COLO829 (cell line): ENCODE measurements at regions not wholly inside any gene's neighbourhood (a gene's known extent, or its start where the extent isn't known, plus 50 kb on each side); places are given as distances from the start of the nearest gene placed in this dataset.
"Not testable (repeated sequence)": the region's sequence is repeated elsewhere in the genome, so short reads cannot be mapped to it uniquely, and the experiment has no call there.

Experiments used
- DNase-seq: peaks from one replicate; pipeline ENCODE4 v3.0.0; 2012; ENCODE audit warnings: low spot score

DNA sequence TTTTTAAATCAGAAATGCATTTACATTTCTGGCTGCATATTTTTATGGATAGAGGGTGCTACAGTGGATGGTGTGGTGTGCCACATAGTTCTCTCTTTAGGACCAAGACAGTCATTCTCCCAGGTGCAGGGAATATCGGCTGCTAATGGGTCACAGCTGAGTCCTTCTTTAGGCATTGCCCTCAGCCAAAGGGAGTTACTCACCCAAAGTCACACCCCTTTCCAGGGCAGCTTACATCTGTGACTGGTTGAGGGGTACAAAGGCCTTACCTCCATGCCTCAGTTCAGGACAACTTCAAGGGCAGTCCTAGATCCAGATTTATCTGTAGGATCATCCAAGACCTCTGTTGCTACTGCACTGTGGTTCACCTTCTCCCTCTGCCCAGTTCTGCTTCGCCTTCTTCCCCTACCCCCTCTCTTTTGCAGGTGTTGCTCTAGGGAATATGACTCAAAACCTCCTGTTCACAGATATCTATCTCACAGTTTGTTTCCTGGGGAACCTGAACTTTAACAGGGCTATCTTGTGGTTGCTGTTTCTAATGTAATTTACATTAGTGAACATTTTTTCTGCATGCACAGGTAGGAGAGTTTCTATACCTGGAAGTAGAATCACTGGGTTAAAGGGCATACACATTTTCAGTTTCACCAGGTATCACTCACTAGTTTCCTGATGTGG is 413.9 kb downstream of the RPS6KC1 start:
- no peak for DNase-seq

- no peak for DNase-seq
Observed at GRCh38 chr1:213466541-213466940, 415.5 kb downstream of the RPS6KC1 start.

GRCh38 chr1:213474054-213474453 is 423.0 kb downstream of the RPS6KC1 start:
- no peak for DNase-seq

GRCh38 chr1:213481395-213481794 is 430.4 kb downstream of the RPS6KC1 start:
- no peak for DNase-seq

GRCh38 chr1:213484333-213484732 is 433.3 kb downstream of the RPS6KC1 start:
- DNase-seq = no peak

GRCh38 chr1:213484758-213485157 is 433.7 kb downstream of the RPS6KC1 start:
- no peak for DNase-seq

- no peak for DNase-seq
Observed at GRCh38 chr1:213486488-213486887, 435.4 kb downstream of the RPS6KC1 start.

DNA sequence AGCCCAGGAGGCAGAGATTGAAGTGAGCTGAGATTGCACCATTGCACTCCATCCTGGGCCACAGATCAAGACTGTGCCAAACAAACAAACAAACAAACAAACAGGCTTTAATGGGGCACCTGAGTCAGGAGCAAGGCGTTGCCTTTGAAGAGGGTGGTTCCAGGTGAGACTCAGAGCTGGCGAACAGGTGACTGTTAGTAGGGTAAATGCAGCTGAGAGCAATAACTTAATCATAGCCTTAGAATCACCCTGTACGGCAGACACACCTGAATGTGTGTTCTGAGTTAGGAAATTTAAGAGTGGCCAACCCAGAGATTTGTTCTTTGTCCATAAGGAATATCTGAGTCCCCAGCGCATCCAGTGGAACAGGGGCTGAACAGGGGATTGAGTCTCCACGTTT is 440.4 kb downstream of the RPS6KC1 start:
- no peak for DNase-seq

DNA sequence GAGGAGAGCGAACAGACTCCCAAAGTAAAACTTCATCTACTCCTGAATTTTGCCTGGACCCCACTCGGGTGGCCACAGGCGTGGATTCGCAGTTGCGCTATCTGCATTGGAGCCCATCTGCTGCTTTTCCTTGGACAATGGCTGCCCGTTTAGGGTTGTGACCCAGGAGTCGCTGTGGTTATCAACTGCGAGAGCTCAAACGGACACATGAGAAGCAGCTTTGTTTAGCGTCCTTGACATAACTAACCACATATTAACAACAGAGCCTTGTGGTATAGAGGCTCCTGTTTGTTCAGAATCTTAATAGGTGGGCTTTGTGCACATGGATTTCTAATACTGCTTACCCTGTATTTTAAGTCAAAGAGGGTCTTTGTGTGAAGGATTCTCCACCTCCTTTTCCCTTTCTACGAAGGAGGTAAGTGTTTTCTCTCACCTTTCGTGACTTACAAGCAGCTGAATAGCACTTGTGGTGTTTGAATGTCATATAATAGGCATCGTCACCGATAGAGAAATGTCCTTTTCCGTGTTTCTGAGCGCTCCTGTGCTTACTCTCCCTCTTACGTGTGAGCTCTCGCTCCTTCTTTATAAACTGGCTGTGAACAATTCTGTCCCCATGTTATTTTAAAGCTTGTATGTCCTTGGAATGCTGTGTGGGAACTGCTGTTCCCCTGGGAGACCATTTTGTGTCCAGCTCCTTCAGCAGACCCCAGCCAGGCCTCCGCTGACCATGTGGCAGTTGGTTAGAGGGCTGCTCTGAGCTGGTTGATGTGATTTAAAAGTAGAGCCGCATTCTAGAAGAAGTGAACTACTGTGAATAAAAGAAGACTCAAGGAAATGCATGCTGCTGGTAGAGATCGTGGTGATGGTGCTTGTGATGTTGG is 441.4 kb downstream of the RPS6KC1 start:
- peak; percentile 88 for DNase-seq

GRCh38 chr1:213499444-213499843 is 448.4 kb downstream of the RPS6KC1 start:
- no peak for DNase-seq

DNA sequence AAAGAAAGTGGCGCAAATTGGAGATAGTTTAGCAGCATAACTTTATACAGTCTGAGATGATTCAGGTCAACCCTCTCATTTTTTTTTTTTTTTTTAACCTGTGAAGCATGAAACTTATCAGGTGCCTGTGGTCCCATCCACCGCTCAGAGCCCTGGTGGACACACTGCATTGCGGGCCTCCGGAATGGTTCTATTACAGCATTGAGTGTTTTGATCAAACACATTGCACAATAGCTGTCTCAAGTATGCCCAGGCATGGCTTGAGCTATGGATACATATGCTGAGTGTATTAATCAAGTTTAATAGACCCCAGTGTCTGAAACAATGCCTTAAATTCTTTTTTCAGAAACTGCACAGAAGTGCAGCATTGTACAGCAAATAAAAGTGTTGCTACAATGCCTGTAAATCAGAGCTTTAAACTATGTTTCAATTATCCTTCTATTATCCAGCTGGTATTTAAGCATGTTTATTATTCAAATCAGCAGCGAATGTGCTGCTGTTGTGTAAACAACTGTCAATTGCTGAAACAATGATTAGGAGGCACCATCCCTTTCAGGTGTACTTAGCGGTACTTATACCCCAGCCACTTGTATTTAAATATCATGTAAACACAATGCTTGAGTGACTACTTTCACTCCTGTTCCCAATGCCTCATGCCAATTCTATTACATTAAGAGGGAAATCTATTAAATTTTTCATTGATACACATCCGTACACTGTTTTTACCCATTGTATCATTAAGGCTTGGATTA is 456.6 kb downstream of the RPS6KC1 start:
- no peak for DNase-seq

GRCh38 chr1:213511173-213511572 is 460.1 kb downstream of the RPS6KC1 start:
- no peak for DNase-seq

DNA sequence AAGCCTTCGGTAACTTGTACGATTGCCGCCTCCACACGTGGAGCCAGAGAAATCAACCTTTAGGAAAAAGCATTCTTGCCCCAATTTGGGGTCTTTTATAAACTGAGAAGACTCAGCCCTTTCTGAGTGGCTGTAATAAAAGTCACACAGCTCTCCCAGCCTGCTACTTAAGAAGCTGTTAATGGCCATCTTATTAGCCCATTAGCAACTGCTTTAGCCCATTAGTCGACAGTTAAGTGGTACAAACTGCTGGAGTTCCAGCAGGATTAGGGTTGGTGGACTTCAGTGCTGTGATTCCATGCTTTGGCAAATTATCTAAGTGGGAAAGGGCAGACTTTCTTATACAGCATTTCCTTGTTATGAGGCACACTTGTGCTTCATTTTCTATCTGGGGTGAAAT is 461.3 kb downstream of the RPS6KC1 start:
- no peak for DNase-seq

GRCh38 chr1:213513006-213513405 is 462.0 kb downstream of the RPS6KC1 start:
- DNase-seq = no peak

DNA sequence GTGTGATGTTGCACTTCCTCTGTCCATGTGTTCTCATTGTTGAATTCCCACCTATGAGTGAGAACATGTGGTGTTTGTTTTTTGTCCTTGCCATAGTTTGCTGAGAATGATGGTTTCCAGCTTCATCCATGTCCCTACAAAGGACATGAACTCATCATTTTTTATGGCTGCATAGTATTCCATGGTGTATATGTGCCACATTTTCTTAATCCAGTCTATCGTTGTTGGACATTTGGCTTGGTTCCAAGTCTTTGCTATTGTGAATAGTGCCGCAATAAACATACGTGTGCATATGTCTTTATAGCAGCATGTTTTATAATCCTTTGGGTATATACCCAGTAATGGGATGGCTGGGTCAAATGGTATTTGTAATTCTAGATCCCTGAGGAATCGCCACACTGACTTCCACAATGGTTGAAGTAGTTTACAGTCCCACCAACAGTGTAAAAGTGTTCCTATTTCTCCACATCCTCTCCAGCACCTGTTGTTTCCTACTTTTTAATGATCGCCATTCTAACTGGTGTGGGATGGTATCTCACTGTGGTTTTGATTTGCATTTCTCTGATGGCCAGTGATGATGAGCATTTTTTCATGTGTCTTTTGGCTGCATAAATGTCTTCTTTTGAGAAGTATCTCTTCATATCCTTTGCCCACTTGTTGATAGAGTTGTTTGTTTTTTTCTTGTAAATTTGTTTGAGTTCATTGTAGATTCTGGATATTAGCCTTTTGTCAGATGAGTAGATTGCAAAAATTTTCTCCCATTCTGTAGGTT is 463.6 kb downstream of the RPS6KC1 start:
- not testable (repeated sequence) for DNase-seq

DNA sequence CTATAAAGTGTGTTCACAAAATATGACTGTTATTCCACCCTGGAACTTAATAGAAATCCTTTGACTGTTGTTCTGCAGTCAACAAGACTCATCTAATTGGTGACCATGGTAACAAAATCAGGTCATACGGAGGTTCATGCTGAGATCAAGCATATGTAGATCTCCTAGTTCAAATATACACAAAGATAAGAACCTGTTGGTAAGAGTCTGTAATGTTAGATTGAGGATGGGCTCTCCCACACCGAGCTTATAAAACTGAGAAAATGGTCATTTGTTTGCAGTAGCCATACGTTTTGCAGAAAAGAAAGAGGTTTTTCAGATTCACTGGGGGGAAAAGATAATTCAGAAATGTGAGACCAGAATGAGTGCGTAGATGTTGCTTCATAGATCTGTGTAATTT is 468.1 kb downstream of the RPS6KC1 start:
- no peak for DNase-seq

- no peak for DNase-seq
Observed at GRCh38 chr1:213521206-213521605, 466.6 kb upstream of the PROX1 start.

- DNase-seq = no peak
Observed at GRCh38 chr1:213523781-213524398, 463.9 kb upstream of the PROX1 start.

GRCh38 chr1:213526306-213526705 is 461.5 kb upstream of the PROX1 start:
- DNase-seq = no peak

GRCh38 chr1:213530611-213531320 is 457.0 kb upstream of the PROX1 start:
- DNase-seq = no peak
